IMR-90 (cell line): ENCODE measurements at regions not wholly inside any gene's neighbourhood (a gene's known extent, or its start where the extent isn't known, plus 50 kb on each side); places are given as distances from the start of the nearest gene placed in this dataset.

Experiments
- BHLHE40 ChIP-seq: fragments of 150-350 bp; IDR thresholded peaks from 2 replicates; pipeline ENCODE4 v1.6.1; 2016; ENCODE audit warnings: mild to moderate bottlenecking, low read depth, low read length
- CTCF ChIP-seq: conservative IDR thresholded peaks from 2 replicates; pipeline ENCODE4 v1.5.1; 2012; ENCODE audit warnings: mild to moderate bottlenecking, low read depth, low read length, improper control_type of control experiment
- USF2 ChIP-seq: fragments of 150-350 bp; IDR thresholded peaks from 2 replicates; pipeline ENCODE4 v1.6.1; 2017; ENCODE audit warnings: mild to moderate bottlenecking, antibody characterized with exemption, low read length, low read depth

GRCh38 chr10:28905371-28905770 lies 228.1 kb downstream of the BAMBI start:
- no peak for TF ChIP-seq BHLHE40
- no peak for TF ChIP-seq USF2
- no peak for TF ChIP-seq CTCF
